ENCODE measurements at regions not wholly inside any gene's neighbourhood (a gene's known extent, or its start where the extent isn't known, plus 50 kb on each side); places are given as distances from the start of the nearest gene placed in this dataset.

GRCh38 chr12:67161322-67161918 is 107.7 kb upstream of the CAND1 start:
- DNase-seq = peak; percentile 29 to 54

GRCh38 chr12:67173258-67173657 is 95.9 kb upstream of the CAND1 start:
- DNase-seq = no peak

GRCh38 chr12:67182551-67182950 is 86.6 kb upstream of the CAND1 start:
- no peak for DNase-seq

- DNase-seq = peak in 1 of 2 donors; percentile 1
These were observed 75.5 kb upstream of the CAND1 start for GRCh38 chr12:67193704-67194103.

GRCh38 chr12:67200386-67200785 is 68.8 kb upstream of the CAND1 start:
- DNase-seq = no peak

GRCh38 chr12:67202011-67202677 is 67.0 kb upstream of the CAND1 start:
- DNase-seq = no peak

- DNase-seq = no peak
These were observed 66.5 kb upstream of the CAND1 start for GRCh38 chr12:67202678-67203012.

- no peak for DNase-seq
These were observed 60.7 kb upstream of the CAND1 start for GRCh38 chr12:67208281-67209067.

- no peak for DNase-seq
These were observed 58.1 kb upstream of the CAND1 start for GRCh38 chr12:67211029-67211428.

GRCh38 chr12:67211494-67211893 is 57.7 kb upstream of the CAND1 start:
- DNase-seq = no peak

GRCh38 chr12:67217647-67218046 is 51.5 kb upstream of the CAND1 start:
- DNase-seq = no peak
